Stimulated activated CD8-positive, alpha-beta memory T cell treated with anti-CD3 and anti-CD28 coated beads, Interleukin-2, amount 100 ng/mL, for 1 hour (primary cell): ENCODE measurements at regions not wholly inside any gene's neighbourhood (a gene's known extent, or its start where the extent isn't known, plus 50 kb on each side); places are given as distances from the start of the nearest gene placed in this dataset.
"Not testable (repeated sequence)": the region's sequence is repeated elsewhere in the genome, so short reads cannot be mapped to it uniquely, and the experiment has no call there.

ENCODE experiments used
- DNase-seq, 2 donors: peaks; one replicate each; pipeline ENCODE4 v3.0.0-alpha.2; 2020; ENCODE audit warnings: low read depth in 2 of 2

DNA sequence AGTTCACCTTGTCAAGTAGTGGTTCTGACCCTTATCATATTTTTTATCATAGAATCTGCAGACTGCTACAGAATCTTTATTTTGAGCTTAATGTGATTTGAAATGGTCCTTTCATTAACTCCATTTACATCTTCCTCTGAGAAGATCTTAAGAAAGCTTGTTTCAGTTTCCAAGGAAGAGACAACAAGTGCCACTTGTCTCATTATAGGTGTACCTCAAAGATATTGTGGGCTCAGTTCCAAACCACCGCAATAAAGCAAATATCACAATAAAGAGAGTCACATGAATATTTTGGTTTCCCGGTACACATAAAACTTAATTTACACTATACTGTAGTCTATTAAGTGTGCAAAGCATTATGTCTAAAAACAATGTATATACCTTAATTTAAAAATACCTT is 66.4 kb upstream of the ATXN1 start:
- no peak for DNase-seq

DNA sequence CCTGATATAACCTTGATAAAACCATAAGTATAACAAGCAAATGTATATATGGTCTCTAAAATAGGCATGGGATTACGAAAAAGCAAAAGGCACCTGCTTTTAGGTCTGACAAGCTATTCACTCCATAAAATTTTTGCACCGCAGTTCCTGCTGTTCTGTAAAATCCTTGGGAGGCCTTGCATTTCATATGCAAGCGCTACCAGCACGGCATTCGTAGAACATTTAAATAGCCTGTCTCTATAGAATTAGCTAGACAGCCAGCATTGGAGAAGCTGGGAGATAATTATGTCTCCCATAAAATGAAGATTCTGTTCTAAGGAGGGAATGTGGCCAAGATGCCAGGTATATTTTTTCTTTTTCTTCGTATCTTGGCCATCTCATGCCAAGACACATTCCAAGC is 64.5 kb upstream of the ATXN1 start:
- DNase-seq = no peak

DNA sequence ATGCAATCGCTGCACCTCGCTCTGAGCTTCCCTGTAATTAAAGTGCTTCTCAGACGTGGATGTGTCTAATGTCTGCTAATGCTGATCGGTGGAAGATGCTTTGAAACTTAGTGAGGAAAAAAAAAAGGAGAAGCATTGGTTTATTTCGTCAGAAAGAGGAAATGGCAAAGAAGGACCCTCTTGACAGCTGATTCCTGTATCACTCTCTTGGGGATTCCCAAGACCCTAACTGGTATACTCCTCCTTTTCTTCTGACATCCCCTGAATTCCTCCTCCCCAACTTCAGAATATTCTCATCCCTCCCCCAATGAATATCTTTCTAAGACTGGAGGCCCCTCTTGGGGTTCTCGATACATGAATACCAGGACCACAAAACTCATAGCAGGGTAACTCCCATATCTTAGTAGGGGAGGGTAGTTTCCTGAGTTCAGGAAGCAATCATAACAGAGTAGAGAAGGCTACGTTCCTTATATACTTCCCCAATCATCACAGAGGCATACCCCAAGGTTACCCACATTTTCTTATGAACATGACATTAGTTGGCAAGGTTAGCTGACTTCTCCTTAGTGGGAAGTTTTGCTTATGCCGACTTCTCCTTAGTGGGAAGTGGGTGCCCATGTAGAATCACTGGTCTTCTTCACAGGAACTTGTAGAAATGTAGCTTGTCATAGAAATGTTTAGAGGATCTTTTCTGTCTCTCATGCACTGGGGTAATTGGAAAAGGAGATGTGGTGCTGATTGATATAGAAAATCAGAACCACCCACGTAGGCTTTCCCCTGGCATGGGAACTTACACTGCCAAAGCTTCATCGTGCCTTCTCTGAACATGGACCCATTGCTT is 63.8 kb upstream of the ATXN1 start:
- no peak for DNase-seq

DNA sequence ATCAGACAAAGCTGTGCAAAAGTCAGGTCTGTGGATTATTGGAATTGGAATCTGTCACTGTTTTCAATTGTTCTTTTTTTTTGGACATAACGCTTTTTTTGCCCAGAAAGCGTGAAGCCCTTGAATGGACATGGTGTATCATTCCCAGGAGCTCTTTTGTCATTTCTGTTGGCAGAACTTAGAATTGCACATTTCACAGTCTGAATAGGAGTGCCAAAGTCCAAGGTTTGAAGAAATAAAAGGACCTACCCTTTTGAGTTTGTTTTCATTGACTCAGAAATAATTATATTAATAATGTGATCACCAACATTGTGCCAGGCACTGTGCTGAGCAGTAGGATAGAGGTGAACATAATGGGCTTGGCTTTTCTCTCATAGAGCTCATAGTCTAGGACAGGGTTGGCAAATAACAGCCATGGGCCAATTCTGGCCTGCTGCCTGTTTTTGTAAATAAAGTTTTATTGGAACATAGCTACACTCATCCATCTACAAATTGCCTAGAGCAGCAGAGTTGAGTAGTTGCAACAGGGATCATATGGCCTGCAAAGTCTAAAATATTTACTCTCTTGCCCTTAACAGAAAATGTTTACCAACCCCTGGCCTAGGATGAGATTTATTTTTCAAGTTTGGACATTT is 62.6 kb upstream of the ATXN1 start:
- no peak for DNase-seq

DNA sequence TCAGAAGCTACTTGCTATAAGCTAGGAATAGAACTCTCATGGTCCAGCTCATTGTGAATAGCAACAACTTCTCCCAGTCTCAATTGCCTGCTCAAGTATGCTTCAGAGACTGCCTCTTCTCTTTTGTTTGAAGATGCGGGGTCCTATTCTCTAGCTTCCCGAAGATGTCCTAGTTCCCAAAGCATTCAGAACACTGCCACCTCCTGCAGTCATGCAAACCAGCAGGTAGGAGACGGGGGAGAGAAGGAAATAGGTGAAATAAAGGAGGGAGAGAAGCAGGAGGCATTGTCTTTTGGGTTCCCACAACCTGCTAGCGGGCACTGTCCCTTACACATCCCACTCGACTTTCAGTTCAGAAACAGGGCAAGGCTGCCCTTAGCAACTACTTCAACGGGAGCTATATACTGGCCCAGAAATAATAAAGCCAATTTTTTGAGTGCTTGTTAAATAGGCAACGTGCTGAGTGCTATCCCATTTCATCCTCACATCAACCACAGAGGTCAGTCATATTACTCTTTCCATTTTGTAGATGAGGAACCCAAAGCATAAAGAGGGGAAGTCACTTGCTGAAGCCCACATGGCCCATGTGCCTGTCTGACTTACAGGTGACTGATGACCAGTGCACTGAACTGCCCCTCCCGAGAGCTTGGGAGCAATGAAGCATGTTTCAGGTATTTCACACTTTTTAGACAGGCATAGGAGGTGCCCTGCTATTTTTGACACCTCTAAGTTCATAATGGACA is 61.9 kb upstream of the ATXN1 start:
- no peak for DNase-seq

DNA sequence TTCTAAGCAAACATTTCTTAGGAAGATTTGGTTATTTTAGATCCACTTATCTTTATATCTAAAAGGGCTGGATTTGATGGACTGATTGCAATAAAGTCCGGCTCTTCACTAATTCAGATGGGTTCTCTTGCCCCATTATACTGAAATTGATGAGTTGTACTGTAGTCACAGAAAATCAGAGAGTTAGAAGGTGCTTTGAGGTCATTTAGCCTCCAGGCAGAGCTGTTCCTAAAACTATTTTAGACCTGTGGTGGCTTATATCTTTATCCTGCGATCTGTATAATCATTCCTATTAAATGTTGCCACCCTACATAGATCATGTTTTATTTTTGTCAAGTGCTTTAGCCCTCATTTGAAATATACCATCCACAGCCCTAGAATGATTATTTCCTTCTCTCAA is 61.3 kb upstream of the ATXN1 start:
- DNase-seq = no peak

DNA sequence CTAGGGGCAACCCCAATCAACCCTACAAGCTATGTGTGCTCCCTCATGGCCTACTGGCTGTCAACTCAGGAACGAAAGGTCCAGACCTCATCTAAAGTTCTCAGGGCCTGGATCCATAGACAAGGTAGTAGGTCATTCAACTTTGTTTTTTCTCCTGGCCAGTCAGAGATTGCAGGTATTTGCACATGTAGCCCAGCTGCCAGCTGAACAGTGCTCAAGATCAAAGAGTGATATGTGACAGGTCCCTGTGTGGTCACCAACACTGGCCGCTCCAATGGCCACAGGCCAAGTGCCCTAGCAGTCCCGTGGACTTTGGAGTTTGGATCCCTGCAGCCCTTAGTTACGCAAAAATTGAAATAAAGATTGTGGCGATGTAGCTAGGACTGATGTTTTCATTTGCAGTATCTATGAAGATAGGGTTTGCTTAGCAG is 60.6 kb upstream of the ATXN1 start:
- no peak for DNase-seq

DNA sequence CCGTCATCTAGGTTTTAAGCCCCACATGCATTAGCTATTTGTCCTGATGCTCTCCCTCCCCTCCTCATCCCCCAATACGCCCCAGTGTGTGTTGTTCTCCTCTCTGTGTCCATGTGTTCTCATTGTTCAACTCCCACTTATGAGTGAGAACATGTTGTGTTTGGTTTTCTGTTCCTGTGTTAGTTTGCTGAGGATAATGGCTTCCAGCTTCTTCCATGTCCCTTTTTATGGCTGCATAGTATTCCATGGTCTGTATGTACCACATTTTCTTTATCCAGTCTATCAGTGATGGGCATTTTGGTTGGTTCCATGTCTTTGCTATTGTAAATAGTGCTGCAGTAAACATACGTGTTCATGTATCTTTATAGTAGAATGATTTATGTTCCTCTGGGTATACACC is 59.0 kb upstream of the ATXN1 start:
- not testable (repeated sequence) for DNase-seq

DNA sequence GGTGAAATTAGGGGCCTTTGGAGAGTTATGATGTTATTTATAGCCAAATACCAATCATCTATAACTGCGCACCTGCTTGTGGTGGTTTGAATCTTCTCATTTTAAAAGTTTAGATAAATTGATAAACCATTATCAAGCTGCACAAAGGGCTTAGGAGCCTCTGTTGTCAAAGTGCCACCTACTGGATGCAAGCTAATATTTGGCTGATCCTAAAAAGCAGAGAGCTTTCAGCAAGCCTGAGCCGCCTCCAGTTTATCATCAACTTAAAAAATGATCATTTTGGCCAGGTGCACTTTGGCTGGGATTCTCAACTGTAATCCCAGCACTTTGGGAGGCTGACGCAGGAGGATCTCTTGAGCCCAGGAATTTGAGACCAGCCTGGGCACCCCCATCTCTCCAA is 58.5 kb upstream of the ATXN1 start:
- DNase-seq = no peak

DNA sequence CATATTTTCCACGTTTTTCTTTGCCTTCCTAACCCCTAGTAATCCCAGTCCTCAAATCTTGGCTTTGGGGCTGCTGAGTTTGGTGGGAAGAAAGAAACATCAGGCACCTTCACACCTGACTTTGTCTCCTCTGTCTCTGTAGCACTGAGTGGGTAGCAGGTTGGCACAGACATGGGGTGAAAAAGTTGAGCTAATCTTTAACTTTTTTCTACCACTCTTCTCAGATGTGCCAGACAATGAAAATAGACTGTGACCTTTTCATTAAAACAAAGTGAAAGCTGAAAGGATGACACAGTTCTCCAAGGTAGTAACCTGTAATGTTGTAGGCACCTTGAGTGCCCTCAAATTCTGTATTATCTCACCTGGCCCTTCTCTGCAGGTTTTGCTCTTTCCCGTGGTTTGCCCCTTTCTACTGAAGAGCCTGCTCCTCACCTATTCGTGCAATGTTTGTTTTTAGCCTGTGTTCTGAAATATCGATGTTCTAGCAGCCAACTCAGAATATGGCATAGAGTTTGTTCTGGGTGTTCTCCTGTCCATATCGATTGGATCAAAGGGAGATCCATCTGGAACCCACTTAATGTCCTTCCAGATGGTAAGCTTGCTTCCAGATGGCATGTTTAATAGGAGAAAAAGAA is 57.8 kb upstream of the ATXN1 start:
- no peak for DNase-seq

DNA sequence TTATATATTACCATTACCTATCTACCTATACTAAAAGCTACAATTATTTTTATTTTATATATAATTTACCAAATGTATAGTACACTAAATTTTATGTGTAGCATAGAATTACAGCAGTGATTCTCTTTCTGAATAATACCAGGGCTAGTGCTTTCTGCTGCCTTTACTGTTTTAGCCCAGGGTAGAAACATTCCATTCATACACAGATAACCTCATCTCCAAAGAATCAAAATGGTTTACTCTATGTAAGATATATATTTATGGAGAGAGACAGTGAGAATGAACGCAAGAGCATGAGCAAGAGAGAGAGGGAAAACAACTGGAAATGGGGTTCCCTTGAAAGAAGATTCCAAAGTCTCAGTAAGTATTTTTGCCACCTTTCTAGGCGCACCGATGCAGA is 56.3 kb upstream of the ATXN1 start:
- DNase-seq = no peak

DNA sequence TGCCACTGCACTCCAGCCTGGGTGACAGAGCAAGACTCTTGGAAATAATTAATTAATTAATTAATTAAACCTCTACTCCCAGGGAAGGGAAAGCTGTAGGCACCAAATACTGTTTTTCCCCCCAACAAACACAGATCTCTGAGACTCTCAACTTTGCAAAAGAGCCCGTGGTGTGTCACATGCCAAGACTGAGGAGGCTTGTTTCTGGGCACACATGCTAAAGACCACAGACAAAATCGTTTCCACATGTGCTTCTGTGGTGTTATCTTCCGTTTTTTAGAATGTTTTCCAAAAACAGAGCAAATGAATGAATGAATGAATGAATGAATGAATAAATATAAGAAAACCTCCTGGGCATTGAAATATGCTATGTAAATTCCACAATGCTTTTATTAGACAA is 55.6 kb upstream of the ATXN1 start:
- DNase-seq = no peak

DNA sequence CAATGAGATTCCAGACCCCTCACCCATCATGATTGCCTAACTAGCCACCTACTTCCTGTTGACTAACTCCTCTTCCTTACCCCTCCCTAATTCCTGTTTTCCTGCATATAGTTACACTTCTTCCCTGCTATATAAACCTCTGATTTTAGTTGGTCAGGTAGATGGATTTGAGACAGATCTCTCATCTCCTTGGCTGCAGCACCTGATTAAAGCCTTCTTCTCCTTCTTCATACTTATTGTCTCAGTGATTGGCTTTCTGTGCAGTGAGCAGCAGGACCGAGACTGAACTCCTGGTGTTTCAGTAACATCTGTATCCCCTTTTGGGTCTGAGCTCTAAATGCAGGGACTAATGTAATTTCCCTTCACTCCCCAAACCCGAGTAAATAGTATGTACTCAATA is 51.7 kb upstream of the ATXN1 start:
- DNase-seq = no peak

DNA sequence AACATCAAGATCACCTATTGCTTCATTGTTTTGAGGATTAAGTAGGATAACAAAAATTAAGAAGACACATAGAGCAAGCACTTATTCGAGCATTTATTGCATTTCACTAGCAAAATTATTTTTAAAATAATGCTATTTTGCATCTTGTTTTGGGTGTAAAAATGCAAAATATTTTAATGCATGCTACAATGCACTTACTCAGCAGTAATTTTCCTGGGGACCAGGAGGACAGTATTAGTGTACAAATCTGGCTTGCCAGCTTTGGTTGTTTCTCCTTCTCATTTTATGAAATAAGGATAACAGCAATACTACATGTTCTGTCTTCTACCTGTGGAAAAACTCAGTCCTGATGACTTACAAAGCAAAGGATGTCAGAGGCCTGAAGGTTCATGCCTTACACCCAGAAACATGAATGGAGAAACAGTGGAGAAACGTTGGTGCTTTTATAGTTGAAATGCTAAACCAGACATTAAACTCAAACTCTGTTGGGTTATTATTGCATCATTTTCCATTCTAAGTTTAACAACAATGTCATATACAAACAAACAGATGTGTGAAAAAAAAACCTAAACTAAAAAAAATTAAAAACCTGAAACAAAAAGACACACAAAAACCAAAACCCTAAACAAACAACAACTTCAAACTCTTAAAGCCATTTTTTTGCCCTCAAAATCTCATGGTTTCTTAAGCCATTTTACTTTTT is 50.2 kb upstream of the ATXN1 start:
- DNase-seq = no peak
